ENCODE measurements at regions not wholly inside any gene's neighbourhood (a gene's known extent, or its start where the extent isn't known, plus 50 kb on each side); places are given as distances from the start of the nearest gene placed in this dataset.
"Not testable (repeated sequence)": the region's sequence is repeated elsewhere in the genome, so short reads cannot be mapped to it uniquely, and the experiment has no call there.

GRCh38 chr4:138865765-138866164 lies 149.8 kb upstream of the NOCT start:
- 69 to 70% methylated on average over 8 of the region's 8 CpGs for WGBS, 2 donors

GRCh38 chr4:138864961-138865720 lies 150.4 kb upstream of the NOCT start:
- intact Hi-C loops (cut with DNase I), result no loop called here
- Histone ChIP-seq H3K4me3 (no peak overlapping the region), H3K27me3 (no peaks in the 10 kb centered on the region), H3K9me3 (no peaks in the 10 kb centered on the region), H3K27ac (no peak overlapping the region), H3K36me3 (replicated peaks in 1 of 2; ENCODE audit: insufficient read depth in 1 of 2, low read depth in 2 of 2) (no peaks in the 10 kb centered on the region), H3K4me1 (peaks cover 6% of the 10 kb centered on the region)
- ATAC-seq (peak; percentile 68), DNase-seq (peak; percentile 16 to 46 (median 36))
- no peak for TF ChIP-seq CTCF (IDR thresholded peaks at IDR 0.05)
- no peak for TF ChIP-seq POLR2A (IDR thresholded peaks at IDR 0.05)
- WGBS, 2 donors, result 11 to 14% methylated on average over 9 to 10 of the region's 10 CpGs

More at GRCh38 chr4:138865765-138866164, 149.8 kb upstream of the NOCT start:
- no peak for ATAC-seq
- Histone ChIP-seq H3K27me3 (no peaks in the 10 kb centered on the region), H3K4me1 (peaks cover 6% of the 10 kb centered on the region), H3K36me3 (replicated peaks in 1 of 2; ENCODE audit: insufficient read depth in 1 of 2, low read depth in 2 of 2) (no peaks in the 10 kb centered on the region), H3K27ac (no peak overlapping the region), H3K9me3 (no peaks in the 10 kb centered on the region), H3K4me3 (no peak overlapping the region)
- intact Hi-C loops (cut with DNase I), result no loop called here
- DNase-seq, result no peak
- TF ChIP-seq CTCF (IDR thresholded peaks at IDR 0.05), result no peak
- TF ChIP-seq POLR2A (IDR thresholded peaks at IDR 0.05), result no peak

- no peak overlapping the region for H3K4me3 ChIP-seq
- no peak overlapping the region for H3K27ac ChIP-seq
- peak; percentile 50 for ATAC-seq
- no peaks in the 10 kb centered on the region for H3K9me3 ChIP-seq
- WGBS, 2 donors, result 9 to 22% methylated on average over 4 of the region's 4 CpGs
- H3K36me3 ChIP-seq (replicated peaks in 1 of 2; ENCODE audit: insufficient read depth in 1 of 2, low read depth in 2 of 2), result no peaks in the 10 kb centered on the region
- TF ChIP-seq CTCF (IDR thresholded peaks at IDR 0.05) (no peak), POLR2A (IDR thresholded peaks at IDR 0.05) (no peak)
- peaks cover 6% of the 10 kb centered on the region for H3K4me1 ChIP-seq
- intact Hi-C loops (cut with DNase I), result no loop called here
- H3K27me3 ChIP-seq, result no peaks in the 10 kb centered on the region
- no peak for DNase-seq
Measured at GRCh38 chr4:138863160-138863559, 152.4 kb upstream of the NOCT start.

- H3K9me3 ChIP-seq, result no peaks in the 10 kb centered on the region
- H3K27ac ChIP-seq, result no peak overlapping the region
- H3K4me1 ChIP-seq, result peaks cover 6% of the 10 kb centered on the region
- H3K27me3 ChIP-seq, result no peaks in the 10 kb centered on the region
- no peak for ATAC-seq
- no peaks in the 10 kb centered on the region for H3K36me3 ChIP-seq (replicated peaks in 1 of 2; ENCODE audit: insufficient read depth in 1 of 2, low read depth in 2 of 2)
- WGBS, 2 donors, result 70 to 81% methylated on average over 5 of the region's 5 CpGs
- intact Hi-C loops (cut with DNase I), result no loop called here
- TF ChIP-seq CTCF (IDR thresholded peaks at IDR 0.05) (no peak), POLR2A (IDR thresholded peaks at IDR 0.05) (no peak)
- DNase-seq, result no peak
- H3K4me3 ChIP-seq, result no peak overlapping the region
Measured at GRCh38 chr4:138861135-138861534, 154.4 kb upstream of the NOCT start.

GRCh38 chr4:138860357-138860756 lies 155.2 kb upstream of the NOCT start:
- H3K4me3 ChIP-seq; H3K36me3 ChIP-seq (replicated peaks in 1 of 2; ENCODE audit: insufficient read depth in 1 of 2, low read depth in 2 of 2); DNase-seq; H3K27me3 ChIP-seq; H3K4me1 ChIP-seq; ATAC-seq; intact Hi-C loops (cut with DNase I); H3K9me3 ChIP-seq; H3K27ac ChIP-seq: not testable (repeated sequence)
- 88% methylated on average over 1 of the region's 1 CpG for WGBS, 2 donors
